B cell (primary cell): ENCODE measurements at regions not wholly inside any gene's neighbourhood (a gene's known extent, or its start where the extent isn't known, plus 50 kb on each side); places are given as distances from the start of the nearest gene placed in this dataset.

Experiments
- ATAC-seq: fragments of 200-7000 bp; cut with Tn5 transposase; one replicate; pipeline ENCODE4 v1.10.0; 2021; ENCODE audit warnings: low read depth, mild to moderate bottlenecking, moderate number of reproducible peaks, moderate library complexity
- CTCF ChIA-PET: fragments of 350-600 bp; sonication (Branson Sonifier 250); formaldehyde crosslinking; loops from one replicate; lab custom pipeline; 2021; ENCODE audit warnings: antibody characterized with exemption, inconsistent platforms; lab: Charles Lee
- POLR2A ChIA-PET: fragments of 350-600 bp; sonication (Branson Sonifier 250); formaldehyde crosslinking; loops from one replicate; lab custom pipeline; 2021; ENCODE audit warnings: antibody characterized with exemption; lab: Charles Lee
- DNase-seq: peaks from one replicate; pipeline ENCODE4 v3.0.0; 2013
- H2AFZ ChIP-seq: 2 replicates; pipeline ENCODE4 v1.6.1; 2012; ENCODE audit warnings: mild to moderate bottlenecking, low read depth, low read length; ENCODE audit not compliant: insufficient read depth, poor library complexity, severe bottlenecking
- H3K27ac ChIP-seq, 2 donors: 1 replicate in 1 of 2; 2 replicates in 1 of 2; pipeline ENCODE4 v1.5.1; 2012 to 2013; ENCODE audit warnings: low read length in 2 of 2, mild to moderate bottlenecking in 2 of 2, moderate library complexity in 1 of 2
- H3K27me3 ChIP-seq, 4 experiments: fragments of 200-600 bp in 1 of 4; sonication (generic) in 1 of 4; replicated peaks in 1 of 4; 1 replicate in 2 of 4; 2 replicates in 2 of 4; pipeline versions ENCODE4 v1.6.1 to v1.7.0; 2013 to 2016; ENCODE audit warnings: low read length in 3 of 4, mild to moderate bottlenecking in 2 of 4, mixed read lengths in 1 of 4, moderate library complexity in 1 of 4; ENCODE audit not compliant: insufficient read depth in 4 of 4, control insufficient read depth in 3 of 4; ENCODE audit errors: control extremely low read depth in 1 of 4
- H3K36me3 ChIP-seq, 2 experiments: replicated peaks in 1 of 2; 1 replicate in 1 of 2; 2 replicates in 1 of 2; pipeline versions ENCODE4 v1.6.1 to v1.7.1; 2013; ENCODE audit warnings: low read length in 1 of 2; ENCODE audit not compliant: insufficient read depth in 2 of 2, control insufficient read depth in 1 of 2; ENCODE audit errors: control extremely low read depth in 1 of 2, extremely low read depth in 1 of 2
- H3K4me1 ChIP-seq, 2 donors: fragments of 200-600 bp in 1 of 2; sonication (generic) in 1 of 2; 1 replicate in 1 of 2; 2 replicates in 1 of 2; pipeline versions ENCODE4 v1.5.1 to v1.6.1; 2013 to 2017; ENCODE audit warnings: low read length in 2 of 2; ENCODE audit not compliant: control insufficient read depth in 2 of 2, insufficient read depth in 2 of 2
- H3K4me2 ChIP-seq: replicated peaks from 2 replicates; pipeline ENCODE3; 2012; ENCODE audit warnings: mild to moderate bottlenecking, low read depth, low read length; ENCODE audit not compliant: poor library complexity, severe bottlenecking
- H3K4me3 ChIP-seq, 5 experiments: fragments of 200-600 bp in 1 of 5; sonication (generic) in 1 of 5; 1 replicate in 3 of 5; 2 replicates in 2 of 5; pipeline versions ENCODE4 v1.5.1 to v1.7.0; 2011 to 2016; ENCODE audit warnings: low read length in 4 of 5, mild to moderate bottlenecking in 4 of 5, low read depth in 2 of 5, control low read depth in 1 of 5, moderate library complexity in 1 of 5; ENCODE audit not compliant: insufficient read depth in 1 of 5; ENCODE audit errors: control extremely low read depth in 1 of 5, extremely low read depth in 1 of 5
- H3K79me2 ChIP-seq: fragments of 200-600 bp; sonication (generic); one replicate; pipeline ENCODE4 v1.6.0; 2016; ENCODE audit warnings: low read length; ENCODE audit not compliant: control insufficient read depth, insufficient read depth
- H3K9ac ChIP-seq: fragments of 200-600 bp; sonication (generic); 2 replicates; pipeline ENCODE4 v1.6.1; 2017; ENCODE audit warnings: mild to moderate bottlenecking, low read length, moderate library complexity
- H3K9me3 ChIP-seq, 3 donors: one replicate each; pipeline versions ENCODE4 v1.6.1 to v1.7.1; 2013; ENCODE audit warnings: low read length in 2 of 3; ENCODE audit not compliant: control insufficient read depth in 2 of 3, insufficient read depth in 1 of 3; ENCODE audit errors: control extremely low read depth in 1 of 3
- H4K20me1 ChIP-seq: 2 replicates; pipeline ENCODE4 v1.6.0; 2012; ENCODE audit warnings: mild to moderate bottlenecking, low read length; ENCODE audit not compliant: insufficient read depth, control insufficient read depth, poor library complexity, severe bottlenecking
- H3K27ac Mint-ChIP-seq: one replicate; pipeline ENCODE4 v1.8.0; 2021; ENCODE audit warnings: mixed read lengths
- H3K27me3 Mint-ChIP-seq: one replicate; pipeline ENCODE4 v1.8.0; 2021; ENCODE audit warnings: mixed read lengths
- H3K4me1 Mint-ChIP-seq: one replicate; pipeline ENCODE4 v1.8.0; 2021; ENCODE audit warnings: mixed read lengths
- H3K4me3 Mint-ChIP-seq: one replicate; pipeline ENCODE4 v1.8.0; 2021; ENCODE audit warnings: mixed read lengths
- H3K9me3 Mint-ChIP-seq: one replicate; pipeline ENCODE4 v1.8.0; 2022; ENCODE audit warnings: mixed read lengths; ENCODE audit not compliant: insufficient read depth
- CTCF ChIP-seq: fragments of 200-600 bp; IDR thresholded peaks from one replicate; pipeline ENCODE4 v1.8.0; 2022; ENCODE audit warnings: antibody characterized with exemption, mild to moderate bottlenecking
- EZH2 ChIP-seq: IDR thresholded peaks from 2 replicates; pipeline ENCODE4 v1.6.1; 2012; ENCODE audit warnings: borderline replicate concordance, low read depth, mild to moderate bottlenecking, moderate library complexity, low read length; ENCODE audit not compliant: insufficient read depth, poor library complexity, severe bottlenecking
- WGBS: methylation state at CpG from one replicate; pipeline ENCODE4 v1.1.5; 2013; ENCODE audit warnings: missing lambda C conversion rate; ENCODE audit not compliant: insufficient coverage; 5-methylcytosine and 5-hydroxymethylcytosine counted together
- intact Hi-C: fragments of 100-400 bp; cut with micrococcal nuclease; formaldehyde crosslinking; loops from one replicate; pipeline ENCODE4 v1.10.0; 2022

DNA sequence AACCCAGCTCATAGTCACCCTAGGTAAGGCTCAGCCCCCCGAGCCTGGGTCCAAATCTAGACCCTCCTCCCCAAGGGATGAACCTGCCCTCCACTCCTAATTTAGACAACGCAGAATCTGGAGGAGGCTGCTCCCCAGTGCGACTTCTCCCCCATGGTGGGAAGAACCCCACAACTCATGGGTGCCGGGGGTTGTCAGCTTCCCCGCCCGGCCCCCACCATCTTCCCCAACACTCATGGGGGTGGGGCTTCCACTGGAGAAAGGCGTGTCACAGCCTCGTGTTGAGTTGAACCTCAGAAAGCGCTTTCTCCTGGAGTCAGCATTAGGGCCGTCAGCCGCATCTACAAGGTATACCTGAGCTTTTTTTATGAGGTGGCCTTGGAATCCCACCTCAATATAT lies 66.9 kb downstream of the IRX2 start:
- Histone ChIP-seq H3K27me3 (no peaks in the 10 kb centered on the region), H3K4me2 (no peak overlapping the region), H3K36me3 (no peaks in the 10 kb centered on the region), H3K79me2 (no peaks in the 10 kb centered on the region), H3K4me3 (no peak overlapping the region), H2AFZ (no peak overlapping the region), H4K20me1 (no peaks in the 10 kb centered on the region), H3K9me3 (peaks cover 0 to 29% (median 0%) of the 10 kb centered on the region in 3 donors), H3K27ac (no peak overlapping the region), H3K9ac (no peak overlapping the region), H3K4me1 (no peaks in the 10 kb centered on the region)
- no peak for DNase-seq
- no peaks in the 10 kb centered on the region for H3K4me1 Mint-ChIP-seq
- no peak for TF ChIP-seq CTCF
- no peak overlapping the region for H3K4me3 Mint-ChIP-seq
- H3K27ac Mint-ChIP-seq, result no peak overlapping the region
- no peaks in the 10 kb centered on the region for H3K9me3 Mint-ChIP-seq
- H3K27me3 Mint-ChIP-seq, result no peaks in the 10 kb centered on the region
- ChIA-PET POLR2A (no interaction called here), CTCF (no interaction called here)
- WGBS, result 85% methylated on average over 5 of the region's 11 CpGs
- intact Hi-C loops, result no loop called here
- ATAC-seq, result no peak

GRCh38 chr5:2683720-2684119 lies 67.8 kb downstream of the IRX2 start:
- no peaks in the 10 kb centered on the region for H3K4me1 ChIP-seq
- TF ChIP-seq CTCF (no peak), EZH2 (no peak)
- Mint-ChIP-seq H3K27ac (no peak overlapping the region), H3K4me3 (no peak overlapping the region), H3K4me1 (no peaks in the 10 kb centered on the region), H3K9me3 (no peaks in the 10 kb centered on the region), H3K27me3 (no peaks in the 10 kb centered on the region)
- peaks cover 0 to 28% (median 0%) of the 10 kb centered on the region in 3 donors for H3K9me3 ChIP-seq
- ChIA-PET POLR2A (no interaction called here), CTCF (no interaction called here)
- H3K27me3 ChIP-seq, result no peaks in the 10 kb centered on the region
- no peak overlapping the region for H3K27ac ChIP-seq
- intact Hi-C loops, result no loop called here
- H2AFZ ChIP-seq, result no peak overlapping the region
- H3K4me3 ChIP-seq, result no peak overlapping the region
- DNase-seq, result no peak
- 78% methylated on average over 8 of the region's 14 CpGs for WGBS
- no peaks in the 10 kb centered on the region for H3K36me3 ChIP-seq
- no peaks in the 10 kb centered on the region for H4K20me1 ChIP-seq
- ATAC-seq, result no peak
- no peak overlapping the region for H3K9ac ChIP-seq
- H3K4me2 ChIP-seq, result no peak overlapping the region
- no peaks in the 10 kb centered on the region for H3K79me2 ChIP-seq
